ENCODE measurements at regions not wholly inside any gene's neighbourhood (a gene's known extent, or its start where the extent isn't known, plus 50 kb on each side); places are given as distances from the start of the nearest gene placed in this dataset.

DNA sequence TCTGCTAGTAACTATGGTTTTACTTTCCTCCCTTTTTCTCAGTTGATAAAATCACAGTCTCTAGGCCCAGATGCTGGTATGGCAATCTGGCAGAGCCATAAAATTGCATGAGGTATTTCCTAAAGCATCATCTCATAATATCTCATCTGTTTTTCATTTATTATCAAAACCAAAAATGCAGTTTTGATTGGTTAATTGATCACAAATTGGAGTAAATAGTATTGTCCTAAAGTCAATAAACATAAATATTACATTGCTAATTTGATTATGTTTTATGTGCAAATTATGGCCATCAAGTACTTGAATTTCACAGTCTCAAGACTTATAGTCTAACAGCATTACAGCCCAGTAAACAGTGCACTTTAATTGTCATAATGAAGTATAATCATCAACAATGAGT is 2365.6 kb downstream of the ARAP2 start:
- TF ChIP-seq, protein P1, sequence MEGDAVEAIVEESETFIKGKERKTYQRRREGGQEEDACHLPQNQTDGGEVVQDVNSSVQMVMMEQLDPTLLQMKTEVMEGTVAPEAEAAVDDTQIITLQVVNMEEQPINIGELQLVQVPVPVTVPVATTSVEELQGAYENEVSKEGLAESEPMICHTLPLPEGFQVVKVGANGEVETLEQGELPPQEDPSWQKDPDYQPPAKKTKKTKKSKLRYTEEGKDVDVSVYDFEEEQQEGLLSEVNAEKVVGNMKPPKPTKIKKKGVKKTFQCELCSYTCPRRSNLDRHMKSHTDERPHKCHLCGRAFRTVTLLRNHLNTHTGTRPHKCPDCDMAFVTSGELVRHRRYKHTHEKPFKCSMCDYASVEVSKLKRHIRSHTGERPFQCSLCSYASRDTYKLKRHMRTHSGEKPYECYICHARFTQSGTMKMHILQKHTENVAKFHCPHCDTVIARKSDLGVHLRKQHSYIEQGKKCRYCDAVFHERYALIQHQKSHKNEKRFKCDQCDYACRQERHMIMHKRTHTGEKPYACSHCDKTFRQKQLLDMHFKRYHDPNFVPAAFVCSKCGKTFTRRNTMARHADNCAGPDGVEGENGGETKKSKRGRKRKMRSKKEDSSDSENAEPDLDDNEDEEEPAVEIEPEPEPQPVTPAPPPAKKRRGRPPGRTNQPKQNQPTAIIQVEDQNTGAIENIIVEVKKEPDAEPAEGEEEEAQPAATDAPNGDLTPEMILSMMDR (conservative IDR thresholded peaks at IDR 0.05), result no peak
- Mint-ChIP-seq H3K9me3 (no peaks in the 10 kb centered on the region), H3K36me3 (no peaks in the 10 kb centered on the region), H3K27me3 (no peaks in the 10 kb centered on the region), H3K4me3 (no peak overlapping the region), H3K27ac (no peak overlapping the region), H3K4me1 (ENCODE audit: unreplicated experiment) (no peaks in the 10 kb centered on the region)
- DNase-seq (ENCODE audit: extremely low spot score, unreplicated experiment), result no peak

DNA sequence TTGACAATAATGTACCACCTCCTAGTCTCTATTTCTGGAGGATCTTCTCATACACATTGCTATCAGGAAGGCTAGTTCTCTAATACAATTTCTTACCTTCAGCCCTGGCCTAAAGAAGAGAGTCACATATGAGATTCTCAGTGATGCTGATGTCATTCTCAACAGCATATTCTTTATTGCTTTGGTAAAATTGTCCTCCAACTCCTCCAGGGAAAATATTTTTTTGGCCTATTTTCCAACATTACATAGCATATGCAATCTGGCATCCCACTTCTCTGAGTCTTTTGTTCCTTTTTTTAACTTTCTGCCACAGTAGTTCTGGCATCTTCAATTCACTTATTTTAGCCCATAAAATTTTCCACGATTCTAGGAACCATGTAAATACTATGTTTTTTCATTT is 2363.1 kb downstream of the ARAP2 start:
- Mint-ChIP-seq H3K27ac (no peak overlapping the region), H3K4me3 (no peak overlapping the region), H3K27me3 (no peaks in the 10 kb centered on the region), H3K36me3 (no peaks in the 10 kb centered on the region), H3K4me1 (ENCODE audit: unreplicated experiment) (no peaks in the 10 kb centered on the region), H3K9me3 (no peaks in the 10 kb centered on the region)
- TF ChIP-seq, protein P1 (conservative IDR thresholded peaks at IDR 0.05), result no peak
- DNase-seq (ENCODE audit: extremely low spot score, unreplicated experiment), result no peak

DNA sequence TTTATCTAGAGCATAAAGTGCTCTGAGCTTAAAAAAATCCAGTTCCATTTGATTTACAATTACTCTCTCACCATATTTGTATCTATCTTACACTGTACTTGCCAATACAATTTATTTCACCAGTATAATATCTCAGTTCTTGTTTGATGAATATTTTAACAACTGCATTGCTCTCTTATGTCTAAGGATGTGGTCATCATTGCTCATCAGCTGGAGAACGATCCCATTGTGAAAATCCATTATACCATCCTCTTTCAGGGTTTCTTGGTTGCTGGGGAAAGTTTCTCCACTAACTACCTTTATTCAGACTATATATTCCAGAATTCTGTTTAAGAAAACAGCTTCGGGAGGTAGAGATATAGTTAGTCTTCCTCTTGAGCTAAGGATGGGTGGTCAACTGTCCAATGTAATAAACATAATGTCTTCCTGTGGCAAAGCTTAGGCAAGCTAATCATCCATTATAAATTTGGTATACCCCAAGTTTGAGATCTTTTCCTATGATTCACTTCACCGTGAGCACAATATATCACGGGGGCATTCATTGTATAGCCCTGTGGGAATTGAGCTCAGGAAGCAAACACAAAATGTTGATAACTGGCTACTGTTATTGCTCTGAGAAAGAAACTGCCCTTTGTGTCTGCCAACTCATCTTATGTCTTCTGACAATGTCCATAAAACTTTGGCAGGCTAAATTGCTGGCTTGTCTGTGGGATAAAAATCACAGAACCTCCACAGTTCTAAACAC is 2361.9 kb downstream of the ARAP2 start:
- H3K27me3 Mint-ChIP-seq, result no peaks in the 10 kb centered on the region
- H3K36me3 Mint-ChIP-seq, result no peaks in the 10 kb centered on the region
- H3K4me1 Mint-ChIP-seq (ENCODE audit: unreplicated experiment), result no peaks in the 10 kb centered on the region
- no peak overlapping the region for H3K27ac Mint-ChIP-seq
- H3K9me3 Mint-ChIP-seq, result no peaks in the 10 kb centered on the region
- no peak for DNase-seq (ENCODE audit: extremely low spot score, unreplicated experiment)
- TF ChIP-seq, protein P1 (conservative IDR thresholded peaks at IDR 0.05), result no peak
- no peak overlapping the region for H3K4me3 Mint-ChIP-seq

DNA sequence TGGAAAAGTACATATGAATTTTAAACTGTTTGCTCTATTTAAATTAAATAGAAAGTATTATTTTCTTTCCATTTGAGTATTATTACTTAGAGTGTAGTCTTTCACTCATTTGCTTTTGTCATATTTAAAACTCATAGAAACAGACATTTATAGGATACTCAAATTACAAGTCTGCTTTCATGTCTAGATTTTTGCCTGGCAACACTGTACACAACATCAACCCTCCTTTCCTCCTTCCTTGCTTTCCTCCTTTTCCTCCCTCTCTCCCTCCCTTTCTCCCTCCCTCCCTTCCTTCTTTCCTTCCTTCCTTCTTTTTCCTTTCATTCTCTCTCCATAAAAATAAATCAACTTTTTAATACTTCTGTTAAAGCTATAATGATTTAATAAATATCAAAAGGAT is 2361.2 kb downstream of the ARAP2 start:
- Mint-ChIP-seq H3K4me1 (ENCODE audit: unreplicated experiment) (no peaks in the 10 kb centered on the region), H3K27ac (no peak overlapping the region), H3K36me3 (no peaks in the 10 kb centered on the region), H3K4me3 (no peak overlapping the region), H3K9me3 (no peaks in the 10 kb centered on the region), H3K27me3 (no peaks in the 10 kb centered on the region)
- TF ChIP-seq, protein P1 (conservative IDR thresholded peaks at IDR 0.05), result no peak
- DNase-seq (ENCODE audit: extremely low spot score, unreplicated experiment), result no peak

DNA sequence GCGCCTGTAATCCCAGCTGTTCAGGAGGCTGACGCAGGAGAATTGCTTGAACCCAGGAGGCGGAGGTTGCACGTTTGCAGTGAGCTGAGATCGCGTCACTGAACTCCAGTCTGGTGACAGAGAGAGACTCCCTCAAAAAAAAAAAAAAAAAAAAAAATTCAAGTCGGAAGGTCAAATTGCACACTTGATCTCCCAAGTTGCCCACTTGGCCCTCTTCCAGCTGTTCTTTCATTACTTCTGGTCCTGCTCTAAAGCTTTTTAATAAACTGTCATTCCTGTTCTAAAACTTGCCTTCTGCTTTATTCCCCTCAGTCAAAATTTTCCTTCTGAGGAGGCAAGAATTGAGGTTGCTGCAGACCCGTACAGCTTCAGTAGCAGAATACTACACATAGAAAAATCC is 2358.0 kb downstream of the ARAP2 start:
- no peaks in the 10 kb centered on the region for H3K27me3 Mint-ChIP-seq
- H3K9me3 Mint-ChIP-seq, result no peaks in the 10 kb centered on the region
- H3K4me1 Mint-ChIP-seq (ENCODE audit: unreplicated experiment), result no peaks in the 10 kb centered on the region
- no peaks in the 10 kb centered on the region for H3K36me3 Mint-ChIP-seq
- DNase-seq (ENCODE audit: extremely low spot score, unreplicated experiment), result no peak
- H3K27ac Mint-ChIP-seq, result no peak overlapping the region
- H3K4me3 Mint-ChIP-seq, result no peak overlapping the region
- TF ChIP-seq, protein P1 (conservative IDR thresholded peaks at IDR 0.05), result no peak

Measured in type B pancreatic cell (in vitro differentiated cells).